Suppressor macrophage treated with lipopolysaccharide for 1 hour (primary cell): ENCODE measurements at regions not wholly inside any gene's neighbourhood (a gene's known extent, or its start where the extent isn't known, plus 50 kb on each side); places are given as distances from the start of the nearest gene placed in this dataset.
"Not testable (repeated sequence)": the region's sequence is repeated elsewhere in the genome, so short reads cannot be mapped to it uniquely, and the experiment has no call there.

Experiments
- DNase-seq, 3 donors: peaks; one replicate each; pipeline ENCODE4 v3.0.0-alpha.2; 2020 to 2022

DNA sequence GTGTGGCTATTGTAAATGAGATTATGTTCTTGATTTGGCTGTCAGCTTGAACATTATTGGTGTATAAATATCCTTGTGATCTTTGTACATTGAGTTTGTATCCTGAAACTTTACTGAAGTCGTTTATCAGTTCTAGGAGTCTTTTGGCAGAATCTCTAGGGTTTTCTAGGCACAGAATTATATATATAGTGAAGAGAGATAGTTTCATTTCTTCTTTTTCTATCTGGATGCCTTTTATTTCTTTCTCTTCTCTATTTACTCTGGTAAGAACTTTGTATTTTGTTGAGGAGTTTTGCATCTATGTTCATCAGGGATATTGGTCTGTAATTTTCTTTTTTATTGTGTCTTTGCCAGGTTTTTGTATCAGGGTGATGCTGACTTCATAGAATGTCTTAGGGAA lies 589.2 kb upstream of the MAN1A1 start:
- DNase-seq: peak in 1 of 3 donors; percentile 16

DNA sequence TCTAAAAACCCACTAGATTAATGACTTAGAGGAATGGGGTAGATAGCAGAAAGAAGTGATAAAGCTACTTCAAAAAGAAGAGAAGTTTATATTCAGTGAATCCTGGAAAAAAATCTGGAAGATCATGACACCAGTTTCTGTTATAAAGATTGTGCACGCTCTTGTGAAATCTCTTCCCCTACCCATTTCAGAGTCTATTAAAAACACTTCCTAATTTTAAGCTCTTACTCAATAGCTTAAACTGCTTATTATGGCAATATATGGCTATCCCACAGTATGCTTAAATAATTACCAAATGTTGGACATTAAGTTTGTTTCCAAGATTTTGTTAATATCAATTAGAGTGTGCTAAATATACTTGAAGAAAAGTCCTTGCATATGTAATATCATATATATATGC lies 585.3 kb upstream of the MAN1A1 start:
- DNase-seq: peak; percentile 26 to 65 (median 58)

DNA sequence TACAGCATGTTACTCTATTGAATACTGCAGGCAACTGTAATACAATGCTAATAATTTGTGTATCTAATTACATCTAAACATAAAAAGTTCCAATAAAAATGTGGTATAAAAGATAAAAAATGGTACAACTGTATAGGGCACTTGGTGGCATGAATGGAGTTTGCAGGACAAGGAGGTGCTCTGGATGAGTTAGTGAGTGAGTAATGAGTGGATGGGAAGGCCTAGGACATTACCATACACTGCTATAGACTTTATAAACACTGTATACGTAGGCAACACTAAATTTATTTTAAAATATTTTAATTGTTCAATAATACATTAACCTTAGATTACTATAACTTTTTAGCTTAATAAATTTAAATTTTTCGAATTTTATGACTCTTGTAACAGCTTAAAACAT lies 579.6 kb upstream of the MAN1A1 start:
- no peak for DNase-seq

DNA sequence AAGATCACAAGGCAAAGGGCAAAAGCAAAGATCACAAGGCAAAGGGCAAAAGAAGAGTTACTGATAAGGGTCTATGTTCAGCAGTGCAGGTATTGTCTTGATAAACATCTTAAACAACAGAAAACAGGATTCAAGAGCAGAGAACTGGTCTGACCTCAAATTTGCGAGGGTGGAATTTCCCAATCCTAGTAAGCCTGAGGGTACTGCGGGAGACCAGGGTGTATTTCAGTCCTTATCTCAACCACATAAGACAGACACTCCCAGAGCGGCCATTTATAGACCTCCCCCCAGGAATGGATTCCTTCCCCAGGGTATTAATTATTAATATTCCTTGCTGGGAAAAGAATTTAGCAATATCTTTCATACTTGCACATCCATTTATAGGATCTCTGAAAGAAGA lies 575.3 kb upstream of the MAN1A1 start:
- not testable (repeated sequence) for DNase-seq

DNA sequence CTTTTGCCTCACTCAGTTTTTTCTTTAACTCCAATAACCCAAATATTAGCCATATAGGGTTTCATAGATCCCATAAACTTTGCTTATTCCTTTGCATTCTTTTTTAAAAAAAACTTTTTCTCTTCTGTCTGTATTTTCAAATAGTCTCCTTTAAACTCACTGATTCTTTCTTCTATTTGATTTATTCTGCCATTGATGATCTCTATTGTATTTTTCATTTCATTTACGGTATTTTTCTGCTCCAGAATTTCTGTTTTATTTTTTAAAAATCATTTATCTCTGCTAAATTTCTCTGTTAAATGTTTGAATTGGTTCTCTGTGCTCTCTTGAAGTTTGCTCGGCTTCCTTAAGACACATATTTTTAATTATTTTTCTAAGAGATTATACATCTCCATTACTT lies 573.3 kb upstream of the MAN1A1 start:
- DNase-seq: no peak

DNA sequence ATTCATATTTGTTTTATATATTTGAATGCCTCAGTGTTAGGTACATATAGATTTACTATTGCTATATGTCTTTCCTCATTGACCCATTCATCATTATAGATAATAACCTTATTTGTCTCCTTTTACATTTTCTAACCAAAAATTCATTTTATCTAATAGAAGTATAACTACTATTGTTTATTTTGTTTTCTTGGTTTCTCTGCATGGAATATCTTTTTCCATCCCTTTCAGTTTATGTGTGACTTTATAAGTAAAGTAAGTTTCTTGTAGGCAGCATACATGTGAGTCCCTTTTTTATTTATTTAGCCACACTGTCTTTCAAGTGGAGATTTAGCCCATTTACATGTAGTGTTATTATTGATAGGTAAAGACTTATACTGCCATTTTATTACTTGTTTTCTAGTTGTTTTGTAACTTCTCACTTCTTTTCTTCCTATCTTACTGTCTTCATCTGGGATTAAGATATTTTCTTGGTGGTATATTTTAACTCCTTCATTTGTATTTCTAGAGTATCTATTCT lies 572.0 kb upstream of the MAN1A1 start:
- DNase-seq: no peak

DNA sequence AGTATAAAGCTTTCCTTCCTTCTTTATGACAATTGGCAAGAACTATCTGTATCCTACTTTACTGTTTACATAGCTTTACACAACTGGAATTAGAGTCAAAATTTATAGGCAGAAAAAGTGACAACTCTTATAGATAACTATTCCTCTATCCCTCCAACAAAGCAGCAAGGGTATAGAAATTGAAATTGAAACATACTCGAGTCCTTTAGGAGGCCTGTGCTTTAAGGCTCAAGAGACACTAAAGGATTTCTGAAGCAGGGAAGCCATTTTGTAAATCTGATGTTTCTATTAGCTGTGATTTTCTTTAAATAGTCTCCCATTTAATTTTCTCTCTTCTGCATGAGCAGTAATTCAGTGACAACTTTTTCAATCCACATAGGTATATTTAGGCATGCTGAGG lies 567.6 kb upstream of the MAN1A1 start:
- no peak for DNase-seq

DNA sequence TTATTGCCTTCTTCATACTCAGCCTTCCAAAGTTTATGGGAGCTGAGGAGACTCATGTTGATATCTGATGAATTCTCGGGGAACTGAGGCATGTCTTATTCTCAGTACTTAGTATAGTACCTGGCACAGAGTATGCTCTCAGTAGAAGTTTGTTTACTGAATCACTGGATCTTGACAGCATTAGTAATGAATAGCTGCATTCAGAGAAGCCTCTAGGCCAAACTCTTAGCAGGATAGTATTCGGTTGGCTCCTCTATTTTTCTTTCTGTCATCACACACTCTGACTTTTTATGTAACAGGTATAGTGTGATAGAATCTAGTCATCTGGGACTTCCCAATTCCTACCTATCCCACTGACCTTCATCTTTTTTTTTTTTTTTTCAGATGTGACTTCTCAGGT lies 566.4 kb upstream of the MAN1A1 start:
- no peak for DNase-seq

DNA sequence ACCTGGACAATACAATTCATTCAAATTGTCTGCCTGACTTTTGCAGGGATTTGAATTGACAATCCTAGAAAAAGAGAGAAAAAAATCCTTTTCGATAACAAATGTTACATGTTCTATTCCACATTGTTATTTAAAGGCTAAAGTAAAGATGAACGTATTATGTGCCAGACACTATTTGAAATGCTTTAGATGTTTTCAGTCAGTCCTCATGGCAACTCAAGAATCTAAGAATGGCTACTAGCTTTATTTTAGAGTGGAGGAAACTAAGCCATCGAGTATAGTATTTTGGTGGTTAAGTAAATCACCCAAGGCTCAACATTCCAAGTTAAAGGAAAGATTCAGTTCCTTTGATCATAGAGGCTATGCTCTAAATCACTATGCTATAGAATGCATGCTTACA lies 558.6 kb upstream of the MAN1A1 start:
- no peak for DNase-seq

DNA sequence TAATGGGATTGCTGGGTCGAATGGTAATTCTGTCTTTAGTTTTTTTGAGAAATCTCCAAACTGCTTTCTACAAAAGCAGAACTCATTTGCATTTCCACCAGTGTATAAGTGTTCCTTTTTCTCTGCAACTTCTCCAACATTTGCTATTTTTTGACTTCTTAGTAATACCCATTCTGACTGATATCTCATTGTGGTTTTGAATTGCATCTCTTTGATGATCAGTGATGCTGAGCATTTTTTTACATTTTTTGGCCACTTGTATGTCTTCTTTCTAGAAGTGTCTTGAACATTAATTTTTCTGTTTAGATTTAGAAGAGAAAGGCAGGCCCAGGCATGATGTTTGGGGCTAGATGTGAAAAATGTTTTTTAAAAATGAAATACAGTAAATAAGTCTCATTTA lies 553.1 kb upstream of the MAN1A1 start:
- peak; percentile 10 to 54 (median 52) for DNase-seq

DNA sequence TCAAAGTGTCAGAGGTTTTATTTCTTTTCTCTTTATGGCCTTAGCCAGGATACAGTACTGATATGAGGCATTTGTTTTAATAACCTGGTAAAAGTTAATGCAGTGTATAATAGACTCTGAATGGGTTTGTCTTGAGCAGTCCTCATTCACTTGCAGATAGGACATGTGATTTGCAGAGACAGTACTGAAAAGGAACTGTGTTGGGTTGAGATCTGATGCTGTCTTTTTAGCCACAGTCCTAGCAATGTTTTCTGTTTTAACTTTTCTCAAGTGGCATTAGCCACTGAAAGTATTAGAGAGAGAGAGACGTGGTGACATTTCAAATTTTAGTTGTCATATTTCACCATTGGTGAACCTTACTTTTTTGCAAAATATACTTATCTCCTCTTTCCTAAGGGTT lies 547.2 kb upstream of the MAN1A1 start:
- no peak for DNase-seq

DNA sequence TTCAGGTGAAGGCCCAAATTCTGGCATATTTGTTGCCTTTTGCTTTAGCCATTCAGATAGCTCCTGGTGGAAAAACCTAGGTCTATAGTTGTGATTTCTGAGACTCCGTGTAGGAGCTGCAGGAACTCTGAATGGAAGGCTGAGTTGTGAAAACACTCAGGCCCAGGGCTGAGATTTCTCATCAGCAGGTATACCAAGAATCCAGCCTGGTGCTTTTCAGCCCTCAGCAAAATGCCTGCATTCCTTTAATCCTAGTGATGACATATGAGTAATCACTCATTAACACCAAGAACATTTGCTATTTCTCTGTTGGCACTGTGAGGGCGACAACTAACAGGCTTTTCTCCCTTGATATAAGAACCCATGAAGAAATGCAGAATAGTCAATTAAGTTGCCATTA lies 546.1 kb upstream of the MAN1A1 start:
- DNase-seq: no peak

DNA sequence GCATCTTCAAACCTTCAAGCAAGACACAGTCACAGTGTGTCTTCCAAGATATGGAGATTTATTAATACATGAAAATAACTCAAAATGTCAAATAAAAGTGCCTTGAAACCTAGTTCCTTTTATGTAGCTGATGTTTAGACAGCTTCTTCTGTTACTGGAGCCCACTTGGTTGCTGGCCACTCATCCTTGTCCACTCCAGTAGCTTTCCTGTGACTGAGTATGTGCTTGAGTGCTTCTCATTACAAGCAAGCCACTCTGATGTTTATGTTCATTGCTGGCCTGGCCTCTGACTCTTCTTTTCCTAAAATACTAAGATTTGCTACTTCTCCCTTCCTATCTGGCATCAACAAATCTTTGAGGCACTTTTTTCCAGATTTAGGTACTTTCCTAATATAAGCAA lies 545.2 kb upstream of the MAN1A1 start:
- DNase-seq: no peak

DNA sequence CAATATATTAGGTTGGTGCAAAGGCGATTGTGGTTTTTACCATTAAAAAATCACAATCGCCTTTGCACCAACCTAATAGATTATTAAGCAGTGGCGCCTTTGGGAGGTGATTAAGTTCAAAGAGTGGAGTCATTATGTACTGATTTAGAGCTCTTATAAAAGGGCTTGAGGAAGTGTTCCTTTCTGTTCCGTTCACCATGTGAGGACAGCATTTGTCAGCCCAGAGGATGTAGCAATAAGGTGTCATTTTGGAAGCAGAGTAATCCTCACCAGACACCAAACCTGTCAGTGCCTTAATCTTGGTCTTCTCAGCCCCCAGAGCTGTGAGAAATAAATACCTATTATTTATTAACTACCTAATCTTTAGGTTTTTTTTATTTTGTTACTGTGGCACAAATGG lies 542.1 kb upstream of the MAN1A1 start:
- DNase-seq: peak; percentile 29 to 37 (median 30)

DNA sequence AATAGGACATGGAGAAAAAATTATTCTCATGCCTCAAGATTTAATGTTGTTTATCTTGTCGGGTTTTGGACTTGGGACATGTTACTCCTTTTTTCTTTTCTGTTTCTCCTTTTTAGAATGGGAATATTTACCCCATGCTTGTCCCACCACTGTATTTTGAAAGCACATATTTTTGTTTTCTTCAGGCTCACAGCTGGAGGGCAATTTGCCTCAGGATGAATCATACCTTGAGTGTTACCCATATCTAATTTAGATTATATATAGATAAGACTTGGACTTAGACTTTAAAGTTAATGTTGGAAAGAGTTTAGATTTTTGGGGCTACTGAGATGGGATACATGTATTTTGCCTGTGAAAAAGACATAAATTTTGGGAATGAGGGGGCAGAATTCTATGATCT lies 541.6 kb upstream of the MAN1A1 start:
- no peak for DNase-seq

DNA sequence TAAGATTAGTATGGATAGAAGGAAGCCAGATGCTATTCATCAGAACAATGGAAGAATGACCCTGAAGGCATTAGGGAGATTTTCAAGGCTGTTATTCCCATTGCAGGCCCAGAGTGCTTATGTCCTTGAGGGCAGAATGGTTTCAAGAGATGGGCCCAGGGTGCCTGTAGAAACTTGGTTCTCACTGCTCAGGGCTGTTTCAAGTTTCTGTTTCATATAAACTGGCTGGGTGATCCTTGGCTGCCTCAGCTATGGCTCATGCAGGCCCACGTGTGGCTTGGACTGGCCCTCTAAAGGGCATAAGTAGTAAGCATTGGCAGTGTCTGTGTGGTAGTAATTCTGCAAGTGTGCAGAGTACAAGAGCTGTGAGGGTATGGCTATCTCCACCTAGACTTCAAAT lies 540.9 kb upstream of the MAN1A1 start:
- DNase-seq: no peak

DNA sequence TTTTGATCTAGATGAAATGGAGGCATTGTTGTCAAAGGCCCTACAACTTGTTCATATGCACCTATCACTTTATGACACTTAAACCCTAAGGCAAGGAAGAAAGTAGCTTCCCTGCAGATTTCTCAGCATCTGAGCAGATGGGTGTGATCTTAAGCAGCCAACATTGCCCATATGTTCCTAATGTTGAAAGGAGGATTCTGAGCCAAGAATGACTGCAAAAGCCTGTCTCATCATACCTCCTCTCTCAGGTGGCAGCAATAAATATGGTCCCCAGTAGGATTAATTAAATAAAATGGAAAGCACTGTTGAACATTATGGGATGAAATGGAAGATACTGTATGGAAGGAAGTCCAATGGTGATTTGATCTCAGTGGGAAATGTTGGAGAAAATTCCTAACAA lies 538.1 kb upstream of the MAN1A1 start:
- no peak for DNase-seq

DNA sequence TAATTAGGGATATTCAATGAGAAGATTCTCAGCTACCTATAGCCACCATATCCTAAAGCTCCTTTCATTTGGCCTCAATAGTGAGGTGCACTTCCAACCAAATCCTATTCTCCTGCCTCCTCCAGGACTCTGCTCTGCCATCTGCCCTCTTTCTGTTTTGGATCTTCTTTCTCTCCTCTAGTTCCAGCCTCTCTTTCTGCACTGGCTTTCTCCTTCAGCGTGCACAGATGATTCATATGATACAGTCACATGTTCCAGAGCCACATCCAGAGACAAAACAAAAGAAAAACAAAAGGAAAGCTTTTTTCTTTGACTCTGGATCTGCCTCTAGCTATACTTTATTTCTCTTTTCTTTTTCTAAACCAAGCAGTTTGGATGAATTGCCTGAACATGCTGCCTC lies 531.9 kb upstream of the MAN1A1 start:
- DNase-seq: no peak

DNA sequence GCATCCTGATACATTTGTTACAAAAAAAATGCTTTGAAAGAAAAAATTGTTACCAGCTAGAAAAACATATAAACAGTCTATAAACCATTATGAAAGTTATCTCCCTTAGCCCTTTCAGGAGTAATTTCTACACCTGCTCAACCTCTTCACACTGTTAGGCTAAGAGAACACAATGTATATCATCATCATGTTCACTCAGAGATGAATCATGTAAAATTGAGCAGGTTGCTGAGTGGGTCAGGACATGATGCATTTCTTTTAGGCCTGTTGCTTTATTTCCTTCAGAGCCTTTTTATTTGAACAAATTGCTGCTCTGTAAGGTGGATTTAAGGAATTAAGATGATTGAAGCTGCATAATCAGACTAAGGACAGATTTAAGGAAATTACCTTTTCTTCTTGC lies 531.3 kb upstream of the MAN1A1 start:
- DNase-seq: no peak

DNA sequence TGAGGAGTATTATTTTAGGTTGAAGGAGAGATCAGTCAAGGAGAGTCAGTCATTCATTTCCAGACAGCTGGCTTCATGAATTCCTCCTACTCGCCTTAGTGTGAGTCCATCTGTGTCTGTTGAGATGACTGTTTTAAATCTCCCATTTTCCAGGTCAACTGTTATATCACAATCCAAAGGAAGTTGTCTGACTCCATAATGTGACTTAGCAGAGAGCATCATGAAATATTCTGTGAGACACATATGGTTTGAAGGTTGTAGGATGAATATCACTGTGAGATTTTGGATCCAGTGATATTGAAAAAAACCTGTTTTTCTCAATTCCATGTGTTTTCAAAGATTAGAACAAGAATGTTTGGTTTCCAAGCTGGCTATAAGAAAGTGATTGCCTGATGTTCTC lies 530.2 kb upstream of the MAN1A1 start:
- DNase-seq: no peak

DNA sequence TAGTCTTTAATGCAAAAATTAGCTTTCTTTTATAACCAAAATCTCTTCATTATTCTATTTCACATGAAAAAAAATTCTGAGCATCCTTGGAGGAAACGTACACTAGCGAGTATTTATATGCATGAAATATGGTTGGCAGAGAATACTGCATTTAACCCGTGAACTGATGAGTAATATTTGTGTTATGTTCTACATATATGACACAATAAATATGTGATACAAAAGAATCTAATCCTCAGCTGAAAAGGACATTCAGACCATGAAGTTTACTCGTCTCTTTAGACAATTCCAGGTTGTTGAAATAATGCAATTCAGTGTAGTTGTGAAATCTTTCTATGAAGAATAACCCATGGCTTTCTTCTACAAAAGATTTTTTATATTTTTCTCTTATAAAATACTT lies 524.8 kb upstream of the MAN1A1 start:
- no peak for DNase-seq

DNA sequence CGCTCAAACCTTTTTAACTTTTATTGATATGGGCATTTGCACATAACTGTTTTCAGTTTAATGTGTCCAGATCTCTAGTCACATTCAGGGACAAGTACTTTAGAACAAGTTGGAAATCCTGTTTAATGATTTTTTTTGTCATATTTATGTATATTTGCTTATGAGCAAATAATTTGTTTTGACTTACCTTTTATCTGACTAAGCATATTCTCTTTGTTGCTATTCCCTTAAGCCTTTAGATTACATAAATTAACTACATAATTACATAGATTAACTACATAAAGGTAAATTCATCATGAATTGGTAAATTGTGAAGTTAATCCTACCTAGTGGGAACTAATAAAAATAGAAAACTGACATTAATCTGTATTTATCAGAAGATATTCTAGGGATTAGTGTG lies 523.5 kb upstream of the MAN1A1 start:
- DNase-seq: no peak

DNA sequence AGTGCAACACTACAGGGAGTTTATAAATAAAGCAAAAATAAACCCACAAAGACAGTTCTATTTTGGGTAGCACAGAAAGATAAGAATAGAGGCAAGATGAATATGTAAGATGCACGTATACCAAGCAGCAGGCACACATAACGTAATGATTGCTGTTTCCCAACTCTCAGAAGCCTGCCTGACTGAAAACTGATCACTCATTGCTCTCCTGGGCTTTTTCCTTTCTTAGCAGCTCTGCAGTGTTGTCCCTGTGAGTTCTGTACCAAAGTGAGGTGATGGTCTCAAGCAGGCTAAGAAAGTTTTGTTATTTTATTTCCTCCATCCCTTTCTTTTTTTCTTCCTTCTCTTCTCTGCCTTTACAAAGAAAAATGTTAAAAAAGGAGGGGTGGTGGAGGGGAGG lies 522.0 kb upstream of the MAN1A1 start:
- DNase-seq: no peak

DNA sequence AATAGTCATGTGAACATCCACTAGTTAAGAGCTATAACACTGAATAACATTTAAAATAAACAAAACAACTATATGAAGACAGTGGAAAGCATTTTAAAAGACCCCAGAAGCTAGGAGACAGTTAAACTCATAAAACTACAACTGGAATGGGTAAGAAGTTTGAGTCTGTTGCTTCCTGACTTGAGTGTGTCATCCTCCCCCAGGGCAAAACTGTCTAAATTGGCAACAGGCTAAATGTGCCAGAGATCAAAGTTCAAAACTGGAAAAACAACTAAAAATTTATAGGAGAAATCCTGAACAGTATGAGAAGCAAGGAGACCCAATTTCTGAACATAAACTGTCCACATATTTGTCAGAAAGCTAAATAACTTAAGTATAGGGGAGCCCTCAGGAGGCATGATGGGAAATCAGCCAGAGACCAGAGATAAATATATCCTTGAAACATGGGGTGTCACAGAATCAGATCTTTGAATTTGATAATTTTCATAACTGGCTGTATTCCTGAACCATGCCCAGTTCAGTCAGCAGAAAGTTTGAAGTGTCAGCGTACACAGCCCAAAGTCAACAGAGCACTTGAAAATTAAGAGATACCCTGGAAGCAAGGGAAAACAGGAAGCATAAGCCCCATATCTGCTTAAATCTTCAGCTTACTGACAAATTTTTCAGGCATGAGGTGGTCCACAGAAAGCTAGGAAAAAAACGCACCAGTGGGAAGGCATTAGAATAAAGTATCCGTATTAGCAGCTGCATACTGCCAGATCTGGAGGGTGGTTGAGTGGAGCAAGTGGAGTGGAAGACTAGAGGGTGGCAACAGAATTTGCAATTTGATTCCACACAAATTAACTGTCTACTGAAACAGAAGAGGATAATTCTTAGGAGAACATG lies 516.1 kb upstream of the MAN1A1 start:
- no peak for DNase-seq

DNA sequence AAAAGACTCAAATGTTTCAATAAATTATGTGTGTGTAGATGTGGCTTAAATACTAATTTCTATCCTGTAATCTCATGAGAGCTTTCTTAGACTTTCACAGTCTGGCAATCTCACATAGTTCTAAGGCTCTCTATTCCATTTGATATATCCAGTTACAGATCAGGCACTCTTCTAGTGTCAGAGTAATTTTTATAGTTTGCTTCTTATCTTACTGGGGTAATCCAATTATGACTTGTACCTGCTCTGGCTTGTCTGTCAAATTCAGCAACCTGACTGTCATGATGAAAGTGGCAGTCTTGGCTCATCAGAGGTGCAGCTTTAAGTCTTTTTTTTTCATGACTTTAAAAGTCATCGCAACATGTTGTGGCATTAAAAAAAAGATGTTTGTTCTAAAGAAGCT lies 513.2 kb upstream of the MAN1A1 start:
- no peak for DNase-seq
